ENCODE measurements at regions not wholly inside any gene's neighbourhood (a gene's known extent, or its start where the extent isn't known, plus 50 kb on each side); places are given as distances from the start of the nearest gene placed in this dataset.

DNA sequence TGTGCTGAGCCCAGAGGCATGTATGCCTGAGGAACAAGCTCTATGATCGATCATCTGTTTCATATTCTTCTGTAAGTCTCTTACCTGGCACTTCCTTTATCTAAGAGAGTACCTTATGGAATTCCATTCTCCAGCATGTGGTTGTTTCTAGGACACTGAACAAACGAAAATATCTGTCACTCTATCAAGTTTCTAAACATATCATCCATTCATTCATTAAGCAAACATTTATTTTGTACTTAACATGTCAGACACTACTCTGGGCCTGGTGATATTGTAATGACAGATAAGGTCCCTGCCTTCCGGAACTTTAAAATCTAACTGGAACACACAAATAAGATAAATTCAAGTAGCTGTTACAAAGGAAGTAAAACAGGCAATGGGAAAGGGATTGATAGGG is 477.1 kb downstream of the IGSF11 start:
- intact Hi-C loops (cut with DNase I) = no loop called here
- WGBS = 54% methylated on average over 3 of the region's 3 CpGs

GRCh38 chr3:118559286-118559685 is 475.4 kb downstream of the IGSF11 start:
- no peak for DNase-seq (ENCODE audit: low spot score)
- Histone ChIP-seq H3K27ac (no peak overlapping the region), H3K27me3 (replicated peaks; ENCODE audit: insufficient read depth) (no peaks in the 10 kb centered on the region), H3K4me3 (no peak overlapping the region), H3K36me3 (no peaks in the 10 kb centered on the region), H3K9me3 (no peaks in the 10 kb centered on the region), H3K4me1 (replicated peaks) (no peaks in the 10 kb centered on the region)
- 70% methylated on average over 1 of the region's 1 CpG for WGBS
- TF ChIP-seq POLR2AphosphoS5 (IDR thresholded peaks at IDR 0.05) (no peak), CTCF (IDR thresholded peaks at IDR 0.05) (no peak), POLR2A (IDR thresholded peaks at IDR 0.05) (no peak)
- intact Hi-C loops (cut with DNase I) = no loop called here

More for the DNA sequence above, 477.1 kb downstream of the IGSF11 start:
- Histone ChIP-seq H3K27me3 (replicated peaks; ENCODE audit: insufficient read depth) (no peaks in the 10 kb centered on the region), H3K27ac (no peak overlapping the region), H3K36me3 (no peaks in the 10 kb centered on the region), H3K4me3 (no peak overlapping the region), H3K4me1 (replicated peaks) (no peaks in the 10 kb centered on the region), H3K9me3 (peaks cover 1% of the 10 kb centered on the region)
- no peak for DNase-seq (ENCODE audit: low spot score)
- TF ChIP-seq CTCF (IDR thresholded peaks at IDR 0.05) = no peak
- TF ChIP-seq POLR2AphosphoS5 (IDR thresholded peaks at IDR 0.05) = no peak
- TF ChIP-seq POLR2A (IDR thresholded peaks at IDR 0.05) = no peak

GRCh38 chr3:118564800-118565199 is 469.8 kb downstream of the IGSF11 start:
- Histone ChIP-seq H3K36me3 (no peaks in the 10 kb centered on the region), H3K27me3 (replicated peaks; ENCODE audit: insufficient read depth) (no peaks in the 10 kb centered on the region), H3K27ac (no peak overlapping the region), H3K9me3 (no peaks in the 10 kb centered on the region), H3K4me1 (replicated peaks) (no peaks in the 10 kb centered on the region), H3K4me3 (no peak overlapping the region)
- no peak for DNase-seq (ENCODE audit: low spot score)
- intact Hi-C loops (cut with DNase I) = no loop called here
- TF ChIP-seq CTCF (IDR thresholded peaks at IDR 0.05) = no peak
- TF ChIP-seq POLR2AphosphoS5 (IDR thresholded peaks at IDR 0.05) = no peak
- TF ChIP-seq POLR2A (IDR thresholded peaks at IDR 0.05) = no peak

DNA sequence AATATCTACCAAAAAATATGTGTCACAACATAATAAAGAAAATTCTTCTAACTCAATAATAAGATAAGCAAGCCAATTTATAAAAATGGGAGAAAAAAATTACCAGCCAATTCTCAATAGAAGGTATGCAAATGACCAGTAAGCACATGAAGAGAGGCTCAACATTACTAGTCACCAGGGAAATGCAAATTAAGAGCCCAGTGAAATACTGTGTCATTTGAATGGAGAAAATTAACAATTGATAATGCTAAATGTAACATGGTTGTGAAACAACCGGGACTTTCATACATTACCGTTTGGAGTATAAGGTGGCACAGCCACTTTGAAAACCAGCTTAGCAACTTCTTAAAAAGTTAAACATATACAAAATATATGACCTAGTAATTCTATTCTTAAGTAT is 460.7 kb downstream of the IGSF11 start:
- Histone ChIP-seq H3K4me1 (replicated peaks) (no peaks in the 10 kb centered on the region), H3K27ac (no peak overlapping the region), H3K27me3 (replicated peaks; ENCODE audit: insufficient read depth) (no peaks in the 10 kb centered on the region), H3K36me3 (no peaks in the 10 kb centered on the region), H3K9me3 (no peaks in the 10 kb centered on the region), H3K4me3 (no peak overlapping the region)
- intact Hi-C loops (cut with DNase I) = no loop called here
- DNase-seq (ENCODE audit: low spot score) = no peak
- WGBS = 57% methylated on average over 2 of the region's 2 CpGs
- no peak for TF ChIP-seq CTCF (IDR thresholded peaks at IDR 0.05)
- TF ChIP-seq POLR2A (IDR thresholded peaks at IDR 0.05) = no peak
- no peak for TF ChIP-seq POLR2AphosphoS5 (IDR thresholded peaks at IDR 0.05)

DNA sequence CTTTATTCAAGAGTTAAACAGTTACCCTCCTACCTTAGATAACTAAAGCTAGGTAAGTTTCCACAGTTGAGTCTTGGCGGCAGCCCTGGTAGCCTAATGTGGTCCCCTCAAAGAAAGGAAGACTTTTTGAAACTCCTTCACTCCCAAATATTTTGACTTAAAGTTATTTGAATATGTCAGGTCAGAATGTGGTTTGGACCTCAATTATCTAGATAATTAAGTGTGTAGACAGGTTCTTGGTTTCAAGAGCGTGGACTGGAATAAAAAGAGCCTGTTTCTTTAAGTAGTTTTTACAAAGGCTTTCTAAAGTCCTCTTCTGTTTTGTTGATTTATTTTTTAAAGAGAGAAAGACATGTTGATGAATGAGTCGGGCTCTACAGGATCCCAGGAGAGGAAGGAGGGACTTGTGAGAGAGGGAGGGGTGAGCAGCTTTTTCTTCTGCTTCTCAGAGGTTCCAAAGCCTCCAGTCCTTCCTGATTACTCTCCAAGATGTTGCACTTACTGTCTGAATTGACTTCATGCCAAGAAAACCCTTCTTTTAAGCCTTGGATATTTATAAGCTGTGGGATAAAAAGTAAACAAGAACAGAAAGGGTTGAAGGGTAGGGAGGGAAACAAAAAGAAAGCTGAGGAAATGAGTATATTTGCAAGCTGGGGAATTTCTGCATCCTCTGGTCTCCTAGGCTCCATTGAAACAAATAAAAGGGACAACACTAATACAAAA is 457.4 kb downstream of the IGSF11 start:
- H3K27ac ChIP-seq = no peak overlapping the region
- DNase-seq (ENCODE audit: low spot score) = no peak
- no peaks in the 10 kb centered on the region for H3K4me1 ChIP-seq (replicated peaks)
- H3K27me3 ChIP-seq (replicated peaks; ENCODE audit: insufficient read depth) = no peaks in the 10 kb centered on the region
- 57% methylated on average over 3 of the region's 3 CpGs for WGBS
- H3K4me3 ChIP-seq = no peak overlapping the region
- H3K36me3 ChIP-seq = no peaks in the 10 kb centered on the region
- H3K9me3 ChIP-seq = no peaks in the 10 kb centered on the region
- intact Hi-C loops (cut with DNase I) = no loop called here
- TF ChIP-seq POLR2AphosphoS5 (IDR thresholded peaks at IDR 0.05) (no peak), POLR2A (IDR thresholded peaks at IDR 0.05) (no peak), CTCF (IDR thresholded peaks at IDR 0.05) (no peak)

All from prostate gland (tissue), 2 donors.